GM12874 (cell line): ENCODE measurements at regions not wholly inside any gene's neighbourhood (a gene's known extent, or its start where the extent isn't known, plus 50 kb on each side); places are given as distances from the start of the nearest gene placed in this dataset.

Experiments used
- TF ChIP-seq, protein P1 (sequence below): IDR thresholded peaks from 2 replicates; pipeline ENCODE4 v1.5.1; 2011; ENCODE audit warnings: low read depth, mild to moderate bottlenecking, control low read depth, low read length, moderate library complexity; ENCODE audit not compliant: insufficient read depth

- TF ChIP-seq, protein P1, sequence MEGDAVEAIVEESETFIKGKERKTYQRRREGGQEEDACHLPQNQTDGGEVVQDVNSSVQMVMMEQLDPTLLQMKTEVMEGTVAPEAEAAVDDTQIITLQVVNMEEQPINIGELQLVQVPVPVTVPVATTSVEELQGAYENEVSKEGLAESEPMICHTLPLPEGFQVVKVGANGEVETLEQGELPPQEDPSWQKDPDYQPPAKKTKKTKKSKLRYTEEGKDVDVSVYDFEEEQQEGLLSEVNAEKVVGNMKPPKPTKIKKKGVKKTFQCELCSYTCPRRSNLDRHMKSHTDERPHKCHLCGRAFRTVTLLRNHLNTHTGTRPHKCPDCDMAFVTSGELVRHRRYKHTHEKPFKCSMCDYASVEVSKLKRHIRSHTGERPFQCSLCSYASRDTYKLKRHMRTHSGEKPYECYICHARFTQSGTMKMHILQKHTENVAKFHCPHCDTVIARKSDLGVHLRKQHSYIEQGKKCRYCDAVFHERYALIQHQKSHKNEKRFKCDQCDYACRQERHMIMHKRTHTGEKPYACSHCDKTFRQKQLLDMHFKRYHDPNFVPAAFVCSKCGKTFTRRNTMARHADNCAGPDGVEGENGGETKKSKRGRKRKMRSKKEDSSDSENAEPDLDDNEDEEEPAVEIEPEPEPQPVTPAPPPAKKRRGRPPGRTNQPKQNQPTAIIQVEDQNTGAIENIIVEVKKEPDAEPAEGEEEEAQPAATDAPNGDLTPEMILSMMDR = no peak
Observed at GRCh38 chr16:63928421-63928820, 1193.4 kb downstream of the CDH11 start.

DNA sequence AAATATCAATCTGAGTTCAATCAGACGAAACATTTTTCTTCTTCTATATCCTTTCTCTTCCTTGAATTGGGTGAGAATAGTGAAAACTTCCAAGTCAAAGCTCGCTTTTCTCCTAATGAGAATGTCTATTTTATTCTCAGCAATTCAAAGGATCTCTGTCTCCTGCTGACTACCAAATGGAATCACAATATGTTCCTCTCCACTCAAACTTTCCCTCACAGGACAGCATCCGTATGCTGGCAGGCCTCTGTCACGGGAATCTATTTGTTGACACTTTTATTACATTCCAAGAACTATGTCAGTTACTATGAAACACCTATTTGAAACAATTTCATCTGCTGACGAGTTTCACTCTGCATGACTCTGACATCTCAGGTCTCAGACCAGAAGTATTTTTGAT is 1196.6 kb downstream of the CDH11 start:
- TF ChIP-seq, protein P1 = no peak

DNA sequence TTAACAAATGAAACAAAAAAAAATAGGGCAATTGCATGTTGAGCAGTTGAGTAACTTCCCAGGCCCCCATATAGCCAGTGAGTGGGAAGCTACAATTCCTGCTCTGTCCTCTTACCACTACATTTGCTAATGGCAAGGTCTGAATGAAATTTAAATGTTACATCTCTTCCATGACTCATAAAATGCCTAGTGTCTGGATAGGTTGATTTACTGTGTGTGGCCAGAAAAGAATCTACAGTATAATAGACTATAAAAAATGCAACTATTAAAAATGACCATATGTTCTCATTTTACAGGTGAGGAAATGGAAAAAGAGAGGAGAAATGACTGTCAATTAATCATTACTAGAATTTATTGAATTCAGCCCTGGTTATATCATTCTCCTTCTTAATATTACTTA is 1199.3 kb downstream of the CDH11 start:
- TF ChIP-seq, protein P1 = no peak

DNA sequence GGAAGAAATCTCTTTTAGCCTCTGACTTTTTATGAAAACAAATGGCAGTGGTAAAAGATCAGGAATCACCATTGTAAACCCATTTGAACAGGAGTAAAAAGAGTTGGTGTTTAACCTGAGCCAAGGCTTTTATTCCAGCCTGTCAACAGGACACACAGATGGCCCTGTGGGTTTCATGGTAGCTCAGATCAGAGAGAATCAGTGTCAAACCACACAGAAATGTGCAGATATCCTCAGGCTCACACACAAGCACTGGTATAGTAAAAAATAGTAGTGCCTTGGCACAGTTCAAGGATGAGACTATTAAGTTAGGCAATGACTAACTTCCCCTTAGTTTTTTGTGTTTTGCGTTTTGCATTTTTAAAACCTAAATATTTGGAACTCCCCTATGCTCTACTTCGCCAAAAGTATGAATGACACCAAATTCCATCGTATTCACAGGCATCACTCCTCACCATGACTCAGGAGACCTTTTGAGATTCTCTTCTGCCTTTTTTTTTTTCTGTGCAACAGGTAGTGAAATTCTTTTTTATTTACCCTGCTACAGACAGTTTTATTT is 1200.0 kb downstream of the CDH11 start:
- TF ChIP-seq, protein P1 = no peak

- TF ChIP-seq, protein P1 = no peak
Observed at GRCh38 chr16:63913290-63913689, 1208.6 kb downstream of the CDH11 start.

- TF ChIP-seq, protein P1 = no peak
Observed at GRCh38 chr16:63907251-63907650, 1214.6 kb downstream of the CDH11 start.

DNA sequence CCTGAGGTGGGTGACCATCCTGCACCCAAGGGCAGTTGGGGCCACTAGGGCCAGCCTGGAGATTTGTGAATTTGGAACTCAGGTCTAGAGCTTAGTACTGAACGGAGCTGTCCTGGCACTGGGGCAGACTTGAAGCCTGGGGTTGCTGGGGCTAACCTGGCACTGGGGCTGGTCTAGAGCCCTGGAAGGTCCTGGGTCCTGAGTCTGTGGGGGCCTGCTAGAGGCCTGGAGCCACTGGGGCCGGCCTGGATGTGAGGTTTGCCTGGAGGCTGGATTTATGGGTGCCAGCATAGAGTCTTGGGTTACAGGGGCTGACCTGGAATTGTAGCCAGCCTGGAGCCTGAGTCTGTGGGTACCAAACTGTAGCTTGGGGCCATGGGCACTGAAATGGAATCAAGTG is 1216.9 kb downstream of the CDH11 start:
- TF ChIP-seq, protein P1 = no peak
